AG08396 (cell line): ENCODE measurements at regions not wholly inside any gene's neighbourhood (a gene's known extent, or its start where the extent isn't known, plus 50 kb on each side); places are given as distances from the start of the nearest gene placed in this dataset.

ENCODE experiments used
- DNase-seq: peaks from one replicate; pipeline ENCODE4 v3.0.0; 2012; ENCODE audit warnings: low spot score, mixed read lengths

DNA sequence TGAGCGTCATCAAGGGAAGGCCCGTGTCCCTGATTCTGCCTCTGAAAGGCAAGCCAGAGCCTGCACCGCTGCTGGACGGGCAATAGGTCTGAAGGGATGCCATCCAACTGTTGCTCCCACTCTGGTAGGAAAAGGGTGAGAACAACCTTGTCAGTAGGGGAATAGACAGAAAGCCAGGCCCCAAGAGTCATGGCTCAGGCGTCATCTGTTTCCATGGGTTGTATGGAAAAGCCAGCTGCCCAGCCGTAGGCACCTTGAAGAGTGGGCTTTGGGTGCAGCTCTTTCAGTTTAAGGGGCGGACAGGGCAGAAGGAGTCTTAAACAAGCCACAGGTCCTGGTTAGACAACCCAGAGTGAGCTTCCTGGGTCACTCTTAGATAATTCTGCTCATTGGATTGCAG, 66.5 kb downstream of the RNF6 start:
- no peak for DNase-seq

DNA sequence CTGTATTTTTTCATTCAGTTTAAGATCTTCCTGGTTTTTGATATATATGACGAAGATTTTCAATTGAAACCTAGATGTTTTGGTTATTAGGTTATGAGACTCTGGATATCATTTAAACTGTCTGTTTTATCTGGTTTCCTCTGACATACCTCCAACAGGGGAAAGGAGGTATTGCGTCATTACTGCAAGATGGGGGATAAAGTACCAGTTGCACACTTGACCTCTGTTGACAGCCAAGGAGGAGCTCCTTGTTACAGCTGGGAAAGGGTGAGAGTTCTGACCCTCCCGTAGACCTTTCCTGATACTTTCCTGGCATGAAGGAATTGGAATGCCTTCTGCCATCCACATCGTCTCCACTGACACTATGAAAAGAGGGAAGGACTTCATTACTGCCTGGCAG, 82.0 kb upstream of the SHISA2 start:
- DNase-seq: no peak

DNA sequence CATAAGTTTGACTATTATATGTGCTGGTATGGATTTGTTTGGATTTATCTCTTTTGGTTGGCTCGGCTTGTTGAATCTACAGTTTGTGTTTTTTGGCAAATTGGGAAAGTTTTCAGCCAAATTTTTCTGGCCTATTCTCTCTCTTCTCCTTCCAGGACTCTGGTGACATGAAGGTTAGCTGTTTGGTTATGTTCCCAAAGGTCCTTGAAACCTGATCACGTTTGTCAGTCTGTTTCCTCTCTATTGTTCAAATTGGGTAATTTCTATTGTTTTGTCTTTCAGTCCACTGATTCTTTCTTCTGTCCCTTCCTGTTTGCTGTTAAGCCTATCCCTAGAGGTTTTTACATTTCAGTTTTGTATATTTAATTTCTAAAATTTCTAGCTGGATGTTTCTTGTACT, 81.5 kb upstream of the SHISA2 start:
- no peak for DNase-seq

DNA sequence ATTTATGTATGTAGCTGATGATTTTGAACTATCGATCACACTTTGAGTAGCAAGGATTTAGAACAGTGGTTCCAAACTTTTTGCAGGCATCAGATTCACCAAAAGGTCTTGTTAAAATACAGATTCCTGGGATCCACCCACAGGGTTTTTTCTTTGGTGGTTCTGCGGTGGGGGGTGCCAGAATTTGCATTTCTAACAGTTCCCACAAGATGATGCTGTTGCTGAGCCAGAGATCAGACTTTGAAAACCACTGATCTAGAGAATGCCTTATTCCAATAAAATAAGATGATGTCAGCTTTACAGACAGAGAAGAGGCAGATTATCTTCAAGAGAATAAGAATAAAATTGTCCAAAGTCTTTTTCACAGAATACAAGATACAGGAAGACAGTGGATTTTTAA, 80.9 kb upstream of the SHISA2 start:
- DNase-seq: peak; percentile 7

DNA sequence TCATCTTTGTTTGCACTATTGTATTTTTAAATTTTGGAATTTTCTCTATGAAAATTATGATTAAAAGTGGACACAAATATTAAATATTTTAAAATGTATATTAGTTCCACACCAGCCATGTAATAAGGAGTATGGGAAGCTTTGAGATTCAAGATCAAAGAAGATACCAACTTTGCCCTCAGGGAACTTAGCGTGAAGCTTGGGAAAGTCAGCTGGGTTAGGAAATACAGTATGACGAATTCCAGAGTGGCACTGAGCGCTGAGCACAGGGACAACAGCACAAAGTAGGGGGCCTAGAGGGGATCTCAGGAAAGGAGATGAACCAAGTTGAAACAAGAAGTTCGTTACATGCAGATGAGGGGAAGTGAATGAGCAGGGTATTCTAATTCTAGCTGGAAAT, 76.9 kb upstream of the SHISA2 start:
- DNase-seq: no peak

DNA sequence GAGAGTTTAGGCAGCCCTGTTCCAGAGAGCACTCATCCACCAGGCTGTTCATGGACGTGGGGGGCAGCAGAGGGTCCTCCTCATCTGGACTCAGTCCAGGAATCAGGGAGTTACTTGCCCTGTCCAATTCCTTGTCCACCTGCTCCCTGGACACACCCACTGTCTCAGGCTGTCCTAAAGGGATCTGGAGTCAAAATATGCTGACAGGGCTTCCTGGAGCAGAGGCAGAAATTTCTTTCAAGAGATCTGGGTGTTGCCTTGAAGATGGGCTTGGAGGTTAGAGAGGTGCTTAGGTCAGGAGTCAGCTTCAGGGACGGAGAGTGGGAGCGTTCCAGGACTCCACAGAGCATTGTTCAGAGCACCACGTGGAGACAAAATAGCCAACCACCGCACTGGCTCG, 65.8 kb upstream of the SHISA2 start:
- DNase-seq: no peak

DNA sequence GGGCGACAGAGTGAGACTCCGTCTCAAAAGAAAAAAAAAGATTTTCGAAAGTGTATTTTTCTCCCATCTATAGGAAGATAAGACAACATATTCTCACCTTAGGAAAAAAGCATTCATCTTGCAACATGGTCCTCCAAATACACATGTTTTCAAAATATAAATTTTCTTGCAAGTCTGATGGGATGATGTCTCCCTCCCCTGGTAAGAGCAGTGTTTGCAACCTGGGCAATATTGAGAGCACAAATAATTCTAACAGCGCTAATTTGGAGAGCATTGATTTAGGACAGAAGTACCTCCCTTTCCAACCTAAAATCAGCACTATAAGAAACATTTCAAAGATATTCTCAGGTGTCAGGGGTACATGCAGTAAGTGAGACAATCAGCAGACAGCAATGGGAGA, 61.0 kb upstream of the SHISA2 start:
- DNase-seq: no peak

DNA sequence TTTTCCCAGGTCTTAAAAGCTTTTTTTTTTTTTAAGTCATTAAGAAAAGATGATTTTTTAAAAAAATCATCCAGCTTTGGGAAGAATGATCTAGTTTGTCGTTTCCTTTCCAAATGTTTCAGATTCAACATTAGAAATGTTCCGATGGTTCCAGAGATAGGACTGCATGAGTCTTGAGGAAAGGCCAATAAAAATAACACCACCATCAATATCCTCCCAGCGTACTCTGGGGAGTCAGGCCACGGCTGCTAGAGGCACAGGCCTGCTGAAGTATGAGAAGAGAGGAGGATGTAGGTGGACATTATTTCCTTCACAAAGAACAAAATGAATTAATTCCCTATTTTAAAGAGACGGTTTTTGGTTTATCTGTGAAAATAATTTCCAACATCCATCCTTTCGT, 60.0 kb upstream of the SHISA2 start:
- no peak for DNase-seq
